ENCODE measurements at regions not wholly inside any gene's neighbourhood (a gene's known extent, or its start where the extent isn't known, plus 50 kb on each side); places are given as distances from the start of the nearest gene placed in this dataset.

DNA sequence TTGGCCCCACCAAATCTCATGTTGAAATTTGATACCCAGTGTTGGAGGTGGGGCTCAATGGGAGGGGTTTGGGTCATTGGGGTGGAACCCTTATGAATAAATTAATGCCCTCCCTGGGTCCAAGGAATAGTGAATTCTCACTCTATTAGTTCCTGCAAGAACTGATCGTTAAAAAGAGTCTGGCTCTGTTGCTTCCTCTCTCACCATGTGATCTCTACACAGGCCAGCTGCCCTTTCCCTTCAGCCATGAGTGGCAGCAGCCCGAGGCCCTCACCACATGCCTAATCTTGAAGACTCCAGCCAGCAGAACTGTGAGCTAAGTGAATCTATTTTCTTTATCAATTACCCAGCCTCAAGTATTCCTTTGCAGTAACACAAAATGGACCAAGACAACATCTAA lies 106.0 kb downstream of the CAAP1 start:
- TF ChIP-seq, protein P1, sequence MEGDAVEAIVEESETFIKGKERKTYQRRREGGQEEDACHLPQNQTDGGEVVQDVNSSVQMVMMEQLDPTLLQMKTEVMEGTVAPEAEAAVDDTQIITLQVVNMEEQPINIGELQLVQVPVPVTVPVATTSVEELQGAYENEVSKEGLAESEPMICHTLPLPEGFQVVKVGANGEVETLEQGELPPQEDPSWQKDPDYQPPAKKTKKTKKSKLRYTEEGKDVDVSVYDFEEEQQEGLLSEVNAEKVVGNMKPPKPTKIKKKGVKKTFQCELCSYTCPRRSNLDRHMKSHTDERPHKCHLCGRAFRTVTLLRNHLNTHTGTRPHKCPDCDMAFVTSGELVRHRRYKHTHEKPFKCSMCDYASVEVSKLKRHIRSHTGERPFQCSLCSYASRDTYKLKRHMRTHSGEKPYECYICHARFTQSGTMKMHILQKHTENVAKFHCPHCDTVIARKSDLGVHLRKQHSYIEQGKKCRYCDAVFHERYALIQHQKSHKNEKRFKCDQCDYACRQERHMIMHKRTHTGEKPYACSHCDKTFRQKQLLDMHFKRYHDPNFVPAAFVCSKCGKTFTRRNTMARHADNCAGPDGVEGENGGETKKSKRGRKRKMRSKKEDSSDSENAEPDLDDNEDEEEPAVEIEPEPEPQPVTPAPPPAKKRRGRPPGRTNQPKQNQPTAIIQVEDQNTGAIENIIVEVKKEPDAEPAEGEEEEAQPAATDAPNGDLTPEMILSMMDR (IDR thresholded peaks at IDR 0.05): no peak
- no peak for TF ChIP-seq POLR2A (IDR thresholded peaks at IDR 0.05)

All from body of pancreas (tissue), 4 donors.